ENCODE measurements at regions not wholly inside any gene's neighbourhood (a gene's known extent, or its start where the extent isn't known, plus 50 kb on each side); places are given as distances from the start of the nearest gene placed in this dataset.

DNA sequence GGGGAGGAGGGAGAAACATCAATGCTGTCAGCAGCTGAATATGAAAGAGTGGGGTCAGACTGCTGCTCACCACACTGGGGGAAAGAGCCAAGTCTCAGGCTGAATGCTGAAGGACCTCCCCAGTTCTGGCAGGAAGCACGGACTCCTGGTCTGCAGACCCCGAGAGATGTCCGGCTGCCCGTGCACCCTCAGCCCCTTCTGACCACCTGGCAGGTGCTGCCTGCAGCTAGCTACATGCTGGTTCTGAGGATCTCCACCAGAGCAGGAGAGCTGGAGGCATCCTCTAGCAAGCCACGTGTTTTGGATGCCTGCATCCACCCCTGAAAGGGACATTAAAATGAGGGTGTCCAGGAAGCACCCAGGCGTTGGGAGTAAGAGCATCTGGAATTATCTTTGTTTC, 74.2 kb downstream of the HTR5A start:
- no peaks in the 10 kb centered on the region for H3K9me3 ChIP-seq (ENCODE audit: control insufficient read depth in 2 of 3, insufficient read depth in 1 of 3, low read length in 3 of 3)
- H3K4me3 ChIP-seq (ENCODE audit: low read length in 3 of 3): no peak overlapping the region
- no peaks in the 10 kb centered on the region for H3K27me3 ChIP-seq (ENCODE audit: control insufficient read depth, insufficient read depth, low read length)
- no peaks in the 10 kb centered on the region for H3K36me3 ChIP-seq (ENCODE audit: control insufficient read depth in 2 of 3, insufficient read depth in 3 of 3, low read length in 3 of 3)
- intact Hi-C loops (cut with DNase I): no loop called here
- DNase-seq (no peak), FAIRE-seq (no peak)
- H3K4me1 ChIP-seq (ENCODE audit: control insufficient read depth in 2 of 3, insufficient read depth in 2 of 3, low read depth in 1 of 3, low read length in 3 of 3): no peaks in the 10 kb centered on the region
- H3K9ac ChIP-seq (ENCODE audit: low read length in 3 of 3): no peak overlapping the region
- TF ChIP-seq, protein P1, sequence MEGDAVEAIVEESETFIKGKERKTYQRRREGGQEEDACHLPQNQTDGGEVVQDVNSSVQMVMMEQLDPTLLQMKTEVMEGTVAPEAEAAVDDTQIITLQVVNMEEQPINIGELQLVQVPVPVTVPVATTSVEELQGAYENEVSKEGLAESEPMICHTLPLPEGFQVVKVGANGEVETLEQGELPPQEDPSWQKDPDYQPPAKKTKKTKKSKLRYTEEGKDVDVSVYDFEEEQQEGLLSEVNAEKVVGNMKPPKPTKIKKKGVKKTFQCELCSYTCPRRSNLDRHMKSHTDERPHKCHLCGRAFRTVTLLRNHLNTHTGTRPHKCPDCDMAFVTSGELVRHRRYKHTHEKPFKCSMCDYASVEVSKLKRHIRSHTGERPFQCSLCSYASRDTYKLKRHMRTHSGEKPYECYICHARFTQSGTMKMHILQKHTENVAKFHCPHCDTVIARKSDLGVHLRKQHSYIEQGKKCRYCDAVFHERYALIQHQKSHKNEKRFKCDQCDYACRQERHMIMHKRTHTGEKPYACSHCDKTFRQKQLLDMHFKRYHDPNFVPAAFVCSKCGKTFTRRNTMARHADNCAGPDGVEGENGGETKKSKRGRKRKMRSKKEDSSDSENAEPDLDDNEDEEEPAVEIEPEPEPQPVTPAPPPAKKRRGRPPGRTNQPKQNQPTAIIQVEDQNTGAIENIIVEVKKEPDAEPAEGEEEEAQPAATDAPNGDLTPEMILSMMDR (IDR thresholded peaks at IDR 0.05; ENCODE audit: borderline replicate concordance, extremely low read depth, insufficient read depth): no peak
- H3K27ac ChIP-seq (ENCODE audit: low read depth in 2 of 2, low read length in 2 of 2): no peak overlapping the region

DNA sequence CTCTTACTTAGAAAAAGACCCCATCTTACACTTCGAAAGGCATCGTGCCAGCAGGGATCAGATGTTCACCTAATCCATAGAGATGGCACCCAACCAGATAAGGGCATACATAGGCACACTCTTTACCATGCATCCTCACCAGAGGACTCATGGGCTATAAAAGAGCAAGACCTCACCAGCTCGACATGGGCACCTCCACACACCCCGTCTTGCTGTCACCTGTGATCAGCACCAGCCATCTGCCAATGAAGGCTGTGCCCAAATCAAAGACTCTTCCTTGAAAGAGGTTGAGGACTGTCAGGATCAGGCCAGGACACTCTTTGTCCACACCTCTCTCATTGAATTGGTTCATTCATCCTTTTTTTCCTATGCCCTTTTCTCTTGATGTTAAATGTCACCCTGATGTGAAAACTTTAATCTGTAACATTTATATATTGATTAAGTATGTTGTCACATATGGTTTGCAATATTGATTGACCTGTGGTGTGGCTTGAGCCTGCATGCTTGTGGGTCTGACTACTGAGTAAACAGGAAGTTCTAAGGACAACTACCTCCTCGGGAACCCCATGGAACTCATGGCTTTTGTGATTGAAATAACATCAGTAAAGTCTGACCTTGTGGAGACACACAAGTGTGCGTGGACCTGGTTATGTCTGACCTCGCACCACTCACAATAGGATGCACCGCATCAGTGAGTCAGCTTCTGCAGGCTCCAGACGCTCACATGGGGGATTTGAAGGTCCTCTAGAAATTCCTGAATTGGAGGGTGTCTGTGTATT, 75.5 kb downstream of the HTR5A start:
- intact Hi-C loops (cut with DNase I): no loop called here

DNA sequence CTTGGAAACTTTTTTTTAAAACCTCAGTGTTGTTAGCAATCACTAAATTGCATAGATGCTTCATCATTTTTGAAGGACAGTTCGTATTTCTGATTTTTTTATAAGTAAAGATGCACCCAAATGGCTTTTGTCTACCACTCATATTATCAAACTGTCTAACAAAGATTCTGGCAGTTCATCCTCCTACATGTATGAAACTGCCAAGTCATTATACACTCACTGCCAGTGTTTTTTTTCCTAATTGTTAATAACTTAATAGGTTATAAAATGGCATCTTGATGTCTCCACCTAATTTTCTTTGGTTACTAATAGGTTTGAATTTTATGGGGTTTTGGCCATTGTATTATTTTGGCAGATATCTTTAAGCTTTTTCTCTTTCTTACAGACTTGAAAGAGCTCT, 77.0 kb downstream of the HTR5A start:
- H3K4me1 ChIP-seq (ENCODE audit: control insufficient read depth in 2 of 3, insufficient read depth in 2 of 3, low read depth in 1 of 3, low read length in 3 of 3): no peaks in the 10 kb centered on the region
- H3K9ac ChIP-seq (ENCODE audit: low read length in 3 of 3): no peak overlapping the region
- no peak overlapping the region for H3K27ac ChIP-seq (ENCODE audit: low read depth in 2 of 2, low read length in 2 of 2)
- H3K9me3 ChIP-seq (ENCODE audit: control insufficient read depth in 2 of 3, insufficient read depth in 1 of 3, low read length in 3 of 3): no peaks in the 10 kb centered on the region
- DNase-seq (no peak), FAIRE-seq (no peak)
- H3K27me3 ChIP-seq (ENCODE audit: control insufficient read depth, insufficient read depth, low read length): no peaks in the 10 kb centered on the region
- no peak overlapping the region for H3K4me3 ChIP-seq (ENCODE audit: low read length in 3 of 3)
- H3K36me3 ChIP-seq (ENCODE audit: control insufficient read depth in 2 of 3, insufficient read depth in 3 of 3, low read length in 3 of 3): no peaks in the 10 kb centered on the region
- intact Hi-C loops (cut with DNase I): no loop called here
- TF ChIP-seq, protein P1 (IDR thresholded peaks at IDR 0.05; ENCODE audit: borderline replicate concordance, extremely low read depth, insufficient read depth): no peak

More for the DNA sequence above, 75.5 kb downstream of the HTR5A start:
- no peak overlapping the region for H3K27ac ChIP-seq (ENCODE audit: low read depth in 2 of 2, low read length in 2 of 2)
- DNase-seq: no peak
- FAIRE-seq: no peak
- no peaks in the 10 kb centered on the region for H3K27me3 ChIP-seq (ENCODE audit: control insufficient read depth, insufficient read depth, low read length)
- no peaks in the 10 kb centered on the region for H3K9me3 ChIP-seq (ENCODE audit: control insufficient read depth in 2 of 3, insufficient read depth in 1 of 3, low read length in 3 of 3)
- TF ChIP-seq, protein P1 (IDR thresholded peaks at IDR 0.05; ENCODE audit: borderline replicate concordance, extremely low read depth, insufficient read depth): no peak
- no peak overlapping the region for H3K9ac ChIP-seq (ENCODE audit: low read length in 3 of 3)
- no peaks in the 10 kb centered on the region for H3K4me1 ChIP-seq (ENCODE audit: control insufficient read depth in 2 of 3, insufficient read depth in 2 of 3, low read depth in 1 of 3, low read length in 3 of 3)
- no peaks in the 10 kb centered on the region for H3K36me3 ChIP-seq (ENCODE audit: control insufficient read depth in 2 of 3, insufficient read depth in 3 of 3, low read length in 3 of 3)
- no peak overlapping the region for H3K4me3 ChIP-seq (ENCODE audit: low read length in 3 of 3)

Measured in kidney (tissue), 13 donors.